NCI-H1930 (cell line): ENCODE measurements at regions not wholly inside any gene's neighbourhood (a gene's known extent, or its start where the extent isn't known, plus 50 kb on each side); places are given as distances from the start of the nearest gene placed in this dataset.
"Not testable (repeated sequence)": the region's sequence is repeated elsewhere in the genome, so short reads cannot be mapped to it uniquely, and the experiment has no call there.

ENCODE experiments used
- DNase-seq, 2 experiments: peaks; one replicate each; lab custom pipeline; 2025; lab: John Stamatoyannopoulos, UW

- no peak for DNase-seq
These were observed 672.4 kb upstream of the TMPRSS15 start for GRCh38 chr21:19076031-19076430.

- DNase-seq, result no peak
These were observed 706.1 kb upstream of the TMPRSS15 start for GRCh38 chr21:19109694-19110093.

- DNase-seq, result not testable (repeated sequence)
These were observed 715.7 kb upstream of the TMPRSS15 start for GRCh38 chr21:19119259-19119658.

- no peak for DNase-seq
These were observed 717.0 kb upstream of the TMPRSS15 start for GRCh38 chr21:19120591-19120990.

GRCh38 chr21:19122356-19122755 is 718.8 kb upstream of the TMPRSS15 start:
- peak in 1 of 2 experiments; percentile 15 for DNase-seq

- no peak for DNase-seq
These were observed 719.5 kb upstream of the TMPRSS15 start for GRCh38 chr21:19123053-19123452.

GRCh38 chr21:19123525-19123924 is 719.9 kb upstream of the TMPRSS15 start:
- no peak for DNase-seq

GRCh38 chr21:19124691-19125090 is 721.1 kb upstream of the TMPRSS15 start:
- no peak for DNase-seq

- no peak for DNase-seq
These were observed 726.9 kb upstream of the TMPRSS15 start for GRCh38 chr21:19130379-19131028.

- no peak for DNase-seq
These were observed 737.9 kb upstream of the TMPRSS15 start for GRCh38 chr21:19141511-19141910.

- no peak for DNase-seq
These were observed 742.2 kb upstream of the TMPRSS15 start for GRCh38 chr21:19145682-19146293.

- DNase-seq, result no peak
These were observed 744.5 kb upstream of the TMPRSS15 start for GRCh38 chr21:19148056-19148455.

- no peak for DNase-seq
These were observed 768.0 kb upstream of the TMPRSS15 start for GRCh38 chr21:19171585-19171984.

GRCh38 chr21:19181604-19182140 is 778.1 kb upstream of the TMPRSS15 start:
- DNase-seq, result no peak

GRCh38 chr21:19197950-19198349 is 794.4 kb upstream of the TMPRSS15 start:
- no peak for DNase-seq

- DNase-seq, result no peak
These were observed 795.2 kb upstream of the TMPRSS15 start for GRCh38 chr21:19198801-19199200.

- DNase-seq, result no peak
These were observed 814.6 kb upstream of the TMPRSS15 start for GRCh38 chr21:19218163-19218562.

- no peak for DNase-seq
These were observed 820.5 kb upstream of the TMPRSS15 start for GRCh38 chr21:19224090-19224489.

GRCh38 chr21:19228226-19228625 is 824.6 kb upstream of the TMPRSS15 start:
- no peak for DNase-seq

GRCh38 chr21:19233841-19234240 is 830.3 kb upstream of the TMPRSS15 start:
- DNase-seq, result not testable (repeated sequence)

GRCh38 chr21:19236209-19236608 is 832.6 kb upstream of the TMPRSS15 start:
- DNase-seq, result no peak

- no peak for DNase-seq
These were observed 834.0 kb upstream of the TMPRSS15 start for GRCh38 chr21:19237608-19238007.

- no peak for DNase-seq
These were observed 836.1 kb upstream of the TMPRSS15 start for GRCh38 chr21:19239696-19240095.
